Duodenal mucosa (tissue), 2 donors: ENCODE measurements at regions not wholly inside any gene's neighbourhood (a gene's known extent, or its start where the extent isn't known, plus 50 kb on each side); places are given as distances from the start of the nearest gene placed in this dataset.

Experiments
- H3K27ac ChIP-seq: one replicate; pipeline ENCODE4 v1.7.0; 2013; ENCODE audit warnings: low read depth, low read length
- H3K27me3 ChIP-seq, 2 donors: one replicate each; pipeline ENCODE4 v1.7.0; 2013; ENCODE audit warnings: low read length in 2 of 2, control low read depth in 1 of 2; ENCODE audit not compliant: insufficient read depth in 2 of 2, control insufficient read depth in 1 of 2
- H3K36me3 ChIP-seq, 2 donors: one replicate each; pipeline ENCODE4 v1.7.0; 2013; ENCODE audit warnings: low read length in 2 of 2, control low read depth in 1 of 2; ENCODE audit not compliant: insufficient read depth in 2 of 2, control insufficient read depth in 1 of 2
- H3K4me1 ChIP-seq, 2 donors: one replicate each; pipeline ENCODE4 v1.7.0; 2013; ENCODE audit warnings: low read length in 2 of 2, control low read depth in 1 of 2; ENCODE audit not compliant: insufficient read depth in 2 of 2, control insufficient read depth in 1 of 2
- H3K4me3 ChIP-seq, 2 donors: one replicate each; pipeline ENCODE4 v1.7.0; 2013; ENCODE audit warnings: low read length in 2 of 2, low read depth in 1 of 2
- H3K9ac ChIP-seq, 2 donors: one replicate each; pipeline ENCODE4 v1.7.0; 2013; ENCODE audit warnings: low read length in 2 of 2, low read depth in 1 of 2
- H3K9me3 ChIP-seq, 2 donors: one replicate each; pipeline ENCODE4 v1.7.0; 2013; ENCODE audit warnings: low read length in 2 of 2, control low read depth in 1 of 2; ENCODE audit not compliant: control insufficient read depth in 1 of 2

GRCh38 chr6:23055523-23055922 lies 486.2 kb downstream of the HDGFL1 start:
- H3K27ac ChIP-seq = no peak overlapping the region
- peaks cover 0 to 4% of the 10 kb centered on the region in 2 donors for H3K9me3 ChIP-seq
- H3K4me3 ChIP-seq = no peak overlapping the region
- H3K36me3 ChIP-seq = no peaks in the 10 kb centered on the region
- H3K9ac ChIP-seq = no peak overlapping the region
- H3K4me1 ChIP-seq = no peaks in the 10 kb centered on the region
- H3K27me3 ChIP-seq = no peaks in the 10 kb centered on the region

GRCh38 chr6:23073821-23074220 lies 504.5 kb downstream of the HDGFL1 start:
- Histone ChIP-seq H3K27me3 (no peaks in the 10 kb centered on the region), H3K27ac (no peak overlapping the region), H3K9ac (no peak overlapping the region), H3K9me3 (peaks cover 4 to 7% of the 10 kb centered on the region in 2 donors), H3K36me3 (no peaks in the 10 kb centered on the region), H3K4me3 (no peak overlapping the region), H3K4me1 (no peaks in the 10 kb centered on the region)

- H3K4me1 ChIP-seq = no peaks in the 10 kb centered on the region
- no peak overlapping the region for H3K9ac ChIP-seq
- no peak overlapping the region for H3K4me3 ChIP-seq
- H3K36me3 ChIP-seq = no peaks in the 10 kb centered on the region
- H3K27me3 ChIP-seq = no peaks in the 10 kb centered on the region
- peaks cover 4 to 10% of the 10 kb centered on the region in 2 donors for H3K9me3 ChIP-seq
- H3K27ac ChIP-seq = no peak overlapping the region
Measured at GRCh38 chr6:23077772-23078171, 508.4 kb downstream of the HDGFL1 start.

- H3K27ac ChIP-seq = no peak overlapping the region
- no peaks in the 10 kb centered on the region for H3K4me1 ChIP-seq
- H3K4me3 ChIP-seq = no peak overlapping the region
- H3K9me3 ChIP-seq = peaks cover 0 to 3% of the 10 kb centered on the region in 2 donors
- H3K9ac ChIP-seq = no peak overlapping the region
- H3K27me3 ChIP-seq = no peaks in the 10 kb centered on the region
- no peaks in the 10 kb centered on the region for H3K36me3 ChIP-seq
Measured at GRCh38 chr6:23081701-23082100, 512.3 kb downstream of the HDGFL1 start.

GRCh38 chr6:23086100-23086499 lies 516.7 kb downstream of the HDGFL1 start:
- Histone ChIP-seq H3K36me3 (no peaks in the 10 kb centered on the region), H3K9ac (no peak overlapping the region), H3K27me3 (no peaks in the 10 kb centered on the region), H3K27ac (no peak overlapping the region), H3K4me3 (no peak overlapping the region), H3K4me1 (no peaks in the 10 kb centered on the region), H3K9me3 (no peaks in the 10 kb centered on the region)

GRCh38 chr6:23087471-23087870 lies 518.1 kb downstream of the HDGFL1 start:
- H3K4me1 ChIP-seq = no peaks in the 10 kb centered on the region
- H3K27ac ChIP-seq = no peak overlapping the region
- H3K4me3 ChIP-seq = no peak overlapping the region
- no peak overlapping the region for H3K9ac ChIP-seq
- H3K9me3 ChIP-seq = no peaks in the 10 kb centered on the region
- H3K36me3 ChIP-seq = no peaks in the 10 kb centered on the region
- H3K27me3 ChIP-seq = no peaks in the 10 kb centered on the region

GRCh38 chr6:23088761-23089160 lies 519.4 kb downstream of the HDGFL1 start:
- no peak overlapping the region for H3K9ac ChIP-seq
- no peak overlapping the region for H3K4me3 ChIP-seq
- no peak overlapping the region for H3K27ac ChIP-seq
- no peaks in the 10 kb centered on the region for H3K4me1 ChIP-seq
- H3K27me3 ChIP-seq = no peaks in the 10 kb centered on the region
- no peaks in the 10 kb centered on the region for H3K9me3 ChIP-seq
- no peaks in the 10 kb centered on the region for H3K36me3 ChIP-seq

- no peaks in the 10 kb centered on the region for H3K27me3 ChIP-seq
- H3K4me3 ChIP-seq = no peak overlapping the region
- H3K4me1 ChIP-seq = no peaks in the 10 kb centered on the region
- no peak overlapping the region for H3K27ac ChIP-seq
- no peak overlapping the region for H3K9ac ChIP-seq
- no peaks in the 10 kb centered on the region for H3K36me3 ChIP-seq
- H3K9me3 ChIP-seq = peaks cover under 1 to 5% of the 10 kb centered on the region in 2 donors
Measured at GRCh38 chr6:23089981-23090380, 520.6 kb downstream of the HDGFL1 start.

- H3K36me3 ChIP-seq = no peaks in the 10 kb centered on the region
- H3K27me3 ChIP-seq = no peaks in the 10 kb centered on the region
- H3K4me1 ChIP-seq = no peaks in the 10 kb centered on the region
- peaks cover 2 to 10% of the 10 kb centered on the region in 2 donors for H3K9me3 ChIP-seq
- no peak overlapping the region for H3K4me3 ChIP-seq
- H3K27ac ChIP-seq = no peak overlapping the region
- no peak overlapping the region for H3K9ac ChIP-seq
Measured at GRCh38 chr6:23091795-23092194, 522.4 kb downstream of the HDGFL1 start.

GRCh38 chr6:23096876-23097275 lies 527.5 kb downstream of the HDGFL1 start:
- Histone ChIP-seq H3K4me1 (no peaks in the 10 kb centered on the region), H3K9ac (no peak overlapping the region), H3K36me3 (no peaks in the 10 kb centered on the region), H3K27me3 (no peaks in the 10 kb centered on the region), H3K4me3 (no peak overlapping the region), H3K9me3 (peaks cover 2 to 10% of the 10 kb centered on the region in 2 donors), H3K27ac (no peak overlapping the region)

- H3K9ac ChIP-seq = no peak overlapping the region
- H3K4me1 ChIP-seq = no peaks in the 10 kb centered on the region
- H3K27ac ChIP-seq = no peak overlapping the region
- no peaks in the 10 kb centered on the region for H3K27me3 ChIP-seq
- no peaks in the 10 kb centered on the region for H3K36me3 ChIP-seq
- H3K9me3 ChIP-seq = peaks cover 2 to 10% of the 10 kb centered on the region in 2 donors
- no peak overlapping the region for H3K4me3 ChIP-seq
Measured at GRCh38 chr6:23097566-23097965, 528.2 kb downstream of the HDGFL1 start.
